ENCODE measurements at regions not wholly inside any gene's neighbourhood (a gene's known extent, or its start where the extent isn't known, plus 50 kb on each side); places are given as distances from the start of the nearest gene placed in this dataset.

- DNase-seq (ENCODE audit: low read depth in 2 of 3, low spot score in 2 of 3): no peak
These were observed 226.9 kb downstream of the PAX3 start for GRCh38 chr2:222071911-222072310.

GRCh38 chr2:222064286-222064685 lies 234.5 kb downstream of the PAX3 start:
- no peak for DNase-seq (ENCODE audit: low read depth in 2 of 3, low spot score in 2 of 3)

DNA sequence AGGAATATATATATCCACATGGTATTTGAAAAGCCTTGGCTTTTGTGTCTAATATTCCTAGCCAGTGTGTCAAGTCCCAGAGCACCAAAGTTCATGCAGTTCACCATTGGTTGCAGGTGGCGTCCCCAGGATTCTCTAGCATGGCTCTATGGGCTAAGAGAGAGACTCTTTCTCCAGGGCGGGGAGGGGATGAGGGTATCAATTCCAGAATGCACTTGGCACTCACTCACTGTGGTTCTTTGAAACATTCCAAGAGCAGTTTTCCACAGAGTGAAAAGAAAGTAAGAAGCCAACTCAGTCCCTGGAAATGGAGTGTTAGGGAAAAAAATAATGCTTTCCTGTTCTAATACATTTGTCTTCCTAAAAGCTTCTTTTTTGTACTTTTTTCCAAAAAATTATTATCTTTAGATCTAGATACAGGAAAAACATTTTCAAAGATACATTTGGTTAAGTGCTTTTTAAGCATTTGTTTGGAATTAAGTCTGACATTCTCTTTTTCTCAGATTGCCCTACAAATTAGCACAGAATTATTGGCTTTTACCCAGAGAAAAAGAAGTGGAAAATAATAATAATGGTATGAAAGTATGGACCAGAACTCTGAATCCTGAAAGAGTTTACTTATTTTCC lies 239.9 kb downstream of the PAX3 start:
- DNase-seq (ENCODE audit: low read depth in 2 of 3, low spot score in 2 of 3): no peak

GRCh38 chr2:222057347-222058073 lies 241.3 kb downstream of the PAX3 start:
- peak in 1 of 3 donors; percentile 24 for DNase-seq (ENCODE audit: low read depth in 2 of 3, low spot score in 2 of 3)

DNA sequence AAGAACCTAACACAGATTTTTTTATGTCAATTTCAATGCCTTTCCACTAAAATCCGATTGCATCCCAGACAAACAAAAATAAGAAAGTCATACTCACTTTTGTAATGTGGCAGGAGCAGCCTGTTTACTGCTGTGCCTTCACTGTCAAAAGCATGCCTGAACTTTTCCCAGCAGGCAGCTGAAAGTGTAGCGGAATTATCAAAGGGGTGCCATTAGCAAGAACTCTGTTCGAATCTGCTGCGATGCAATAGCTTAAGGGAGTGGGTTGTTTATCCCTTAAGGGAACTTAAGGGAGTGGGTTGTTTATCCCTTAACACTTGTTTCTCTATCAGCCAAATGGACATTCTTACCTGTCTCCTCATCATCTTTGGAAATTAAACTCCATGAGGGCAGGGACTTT lies 243.5 kb downstream of the PAX3 start:
- no peak for DNase-seq (ENCODE audit: low read depth in 2 of 3, low spot score in 2 of 3)

- DNase-seq (ENCODE audit: low read depth in 2 of 3, low spot score in 2 of 3): no peak
These were observed 244.0 kb downstream of the PAX3 start for GRCh38 chr2:222054813-222055212.

- peak in 1 of 3 donors; percentile 10 for DNase-seq (ENCODE audit: low read depth in 2 of 3, low spot score in 2 of 3)
These were observed 245.8 kb downstream of the PAX3 start for GRCh38 chr2:222052934-222053367.

- no peak for DNase-seq (ENCODE audit: low read depth in 2 of 3, low spot score in 2 of 3)
These were observed 247.8 kb downstream of the PAX3 start for GRCh38 chr2:222050981-222051380.

- no peak for DNase-seq (ENCODE audit: low read depth in 2 of 3, low spot score in 2 of 3)
These were observed 248.9 kb downstream of the PAX3 start for GRCh38 chr2:222049946-222050345.

DNA sequence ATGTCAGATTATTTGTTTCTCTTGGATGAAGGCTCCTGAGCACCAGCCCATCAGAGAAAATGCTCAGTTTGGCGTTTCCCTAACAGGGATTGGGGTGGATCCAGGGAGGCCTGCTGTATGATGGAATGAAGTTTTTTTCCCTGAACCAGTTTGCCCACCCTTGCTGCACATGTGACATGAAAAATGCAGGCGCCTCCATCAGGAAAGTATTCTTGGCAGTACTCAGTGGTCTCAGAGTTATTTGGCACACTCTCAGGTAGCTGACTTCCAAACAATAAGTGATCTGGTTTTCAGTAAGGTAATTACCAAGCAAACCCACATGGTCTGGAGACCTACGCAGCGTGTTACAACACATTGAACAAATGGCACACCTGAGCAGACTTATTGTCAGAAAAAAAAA lies 254.9 kb downstream of the PAX3 start:
- DNase-seq (ENCODE audit: low read depth in 2 of 3, low spot score in 2 of 3): no peak

GRCh38 chr2:222042666-222043065 lies 256.1 kb downstream of the PAX3 start:
- no peak for DNase-seq (ENCODE audit: low read depth in 2 of 3, low spot score in 2 of 3)

DNA sequence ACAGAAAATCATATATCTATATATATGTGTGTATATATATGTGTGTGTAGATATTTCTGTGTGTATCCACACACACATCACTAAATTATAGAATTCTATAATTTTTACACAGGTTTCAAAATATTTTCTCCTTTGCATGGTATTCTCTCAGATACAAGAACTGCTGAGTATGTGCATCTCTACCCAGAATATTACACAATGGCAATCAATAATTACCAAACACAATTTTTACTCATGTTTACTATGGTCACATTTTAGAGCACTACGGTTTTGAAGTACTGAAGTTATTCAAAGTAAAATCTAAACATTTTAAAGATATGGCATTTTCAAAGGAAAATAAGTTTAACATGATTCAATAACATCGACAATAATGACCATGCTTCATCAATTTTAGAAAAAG lies 258.5 kb downstream of the PAX3 start:
- no peak for DNase-seq (ENCODE audit: low read depth in 2 of 3, low spot score in 2 of 3)

DNA sequence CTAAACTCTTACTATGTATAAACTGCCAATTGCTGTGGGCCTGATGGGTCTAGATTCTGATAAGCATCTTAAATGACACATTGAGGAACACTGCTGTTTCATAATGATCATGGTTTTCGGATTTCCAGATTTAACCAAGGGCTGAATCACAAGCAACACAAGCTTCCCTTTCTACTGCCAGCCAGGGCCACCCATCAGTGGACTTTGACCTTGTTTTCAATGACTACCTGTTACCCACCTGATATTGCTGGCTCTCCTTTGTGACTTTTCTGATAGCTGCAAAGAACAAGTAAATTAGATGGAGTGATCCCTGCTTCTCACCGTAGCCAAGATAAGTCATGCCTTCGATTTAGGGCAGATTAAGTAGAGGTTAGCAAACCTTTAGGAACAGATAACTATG lies 259.0 kb downstream of the PAX3 start:
- no peak for DNase-seq (ENCODE audit: low read depth in 2 of 3, low spot score in 2 of 3)

- DNase-seq (ENCODE audit: low read depth in 2 of 3, low spot score in 2 of 3): peak in 1 of 3 donors; percentile 8
These were observed 260.6 kb downstream of the PAX3 start for GRCh38 chr2:222038067-222038802.

DNA sequence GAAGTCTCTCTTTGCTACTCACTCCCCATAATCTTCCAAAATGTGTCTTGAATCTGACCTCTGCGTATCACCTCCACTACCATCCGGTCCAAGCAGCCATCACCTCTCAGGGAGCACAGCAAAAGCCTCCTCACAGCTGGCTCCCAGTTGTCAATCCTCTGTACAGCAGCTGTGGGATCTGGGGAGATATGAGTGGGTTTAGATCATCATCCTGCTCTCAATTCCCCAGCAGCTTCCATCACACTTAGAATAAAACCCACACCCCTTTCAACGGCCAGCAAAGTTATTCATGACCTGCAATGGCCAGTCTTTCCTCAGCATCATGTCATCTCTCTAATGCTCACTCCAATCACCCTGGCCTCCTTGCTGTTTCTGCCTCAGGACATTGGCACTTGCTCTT lies 261.6 kb downstream of the PAX3 start:
- DNase-seq (ENCODE audit: low read depth in 2 of 3, low spot score in 2 of 3): no peak

- no peak for DNase-seq (ENCODE audit: low read depth in 2 of 3, low spot score in 2 of 3)
These were observed 264.7 kb downstream of the PAX3 start for GRCh38 chr2:222034058-222034457.

DNA sequence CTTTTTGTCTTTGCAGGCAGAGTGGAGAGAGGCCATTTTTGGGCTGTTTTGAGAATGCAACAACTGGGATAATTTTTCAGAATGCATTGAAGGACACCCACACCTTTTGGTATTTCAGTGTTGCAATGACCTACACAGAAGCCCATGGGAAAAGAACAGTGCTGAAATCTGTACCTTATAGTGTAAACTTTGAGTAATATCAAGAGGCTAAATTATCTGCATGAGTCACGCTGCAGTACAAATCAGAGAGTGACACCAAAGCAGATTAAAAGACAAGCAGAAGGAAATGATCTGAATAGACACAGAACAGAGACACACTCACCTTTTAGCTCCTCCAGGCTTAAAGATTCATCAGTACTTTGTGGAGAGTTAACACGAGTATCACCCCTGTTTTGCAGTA lies 265.3 kb downstream of the PAX3 start:
- no peak for DNase-seq (ENCODE audit: low read depth in 2 of 3, low spot score in 2 of 3)

- DNase-seq (ENCODE audit: low read depth in 2 of 3, low spot score in 2 of 3): no peak
These were observed 272.9 kb downstream of the PAX3 start for GRCh38 chr2:222025881-222026271.

GRCh38 chr2:222024932-222025880 lies 273.6 kb downstream of the PAX3 start:
- peak in 2 of 3 donors; percentile 6 to 9 for DNase-seq (ENCODE audit: low read depth in 2 of 3, low spot score in 2 of 3)

DNA sequence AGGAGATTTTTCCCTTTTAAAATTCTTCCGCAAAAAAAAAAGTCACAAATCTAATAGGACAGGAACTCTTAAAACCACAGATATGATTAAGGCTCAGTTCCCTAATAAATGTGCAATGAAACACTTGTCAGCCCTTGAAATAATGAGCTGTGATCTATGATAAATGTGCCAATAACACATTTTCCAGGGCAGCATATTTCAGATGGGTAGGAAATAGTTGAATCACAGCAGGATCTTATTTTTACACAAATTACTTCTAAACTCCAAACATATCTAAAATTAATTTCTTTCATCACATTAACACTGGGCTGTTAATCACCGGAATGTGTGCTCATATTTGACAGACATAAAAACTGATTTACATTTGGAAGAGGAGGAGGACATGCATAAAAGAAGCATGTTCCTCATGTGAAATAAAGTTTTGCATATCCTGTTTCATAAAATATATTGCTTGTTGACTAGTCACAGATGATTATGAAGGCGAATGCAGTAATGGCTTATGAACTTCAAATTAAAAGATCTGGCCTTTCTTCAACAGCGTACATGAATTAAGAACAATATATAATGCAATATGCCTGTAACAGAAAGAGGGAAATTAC lies 281.4 kb downstream of the PAX3 start:
- DNase-seq (ENCODE audit: low read depth in 2 of 3, low spot score in 2 of 3): no peak

All from hematopoietic multipotent progenitor cell (in vitro differentiated cells).